ENCODE measurements at regions not wholly inside any gene's neighbourhood (a gene's known extent, or its start where the extent isn't known, plus 50 kb on each side); places are given as distances from the start of the nearest gene placed in this dataset.

DNA sequence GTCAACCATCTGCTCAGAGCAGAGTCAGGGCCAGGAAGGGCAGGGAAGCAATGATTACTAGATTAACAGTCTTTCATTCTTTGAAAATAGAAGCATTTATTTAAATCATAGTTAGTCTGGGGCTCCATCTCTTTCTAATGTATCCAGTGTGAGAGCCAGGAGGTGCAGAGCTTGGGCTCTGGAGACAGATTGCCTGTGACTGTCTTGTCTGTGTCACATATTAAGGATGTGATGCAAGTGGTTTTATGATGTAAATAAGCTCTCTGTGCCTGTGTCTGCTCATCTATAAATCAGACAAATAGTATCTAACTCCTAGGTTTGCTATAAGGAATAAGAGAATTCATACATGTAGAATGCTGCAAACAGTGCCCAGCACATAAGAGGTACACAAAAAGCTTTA is 104.9 kb upstream of the TANK start:
- H3K4me1 ChIP-seq (ENCODE audit: insufficient read depth, low read length): no peaks in the 10 kb centered on the region
- intact Hi-C loops (cut with micrococcal nuclease): no loop called here
- H3K9me3 Mint-ChIP-seq: peaks cover 0 to 16% (median 12%) of the 10 kb centered on the region in 8 donors
- H3K4me1 Mint-ChIP-seq: no peaks in the 10 kb centered on the region
- no peaks in the 10 kb centered on the region for H3K9me3 ChIP-seq (ENCODE audit: control insufficient read depth in 1 of 2, low read length in 2 of 2)
- H3K36me3 ChIP-seq (ENCODE audit: insufficient read depth, low read length): no peaks in the 10 kb centered on the region
- H3K27ac Mint-ChIP-seq: no peak overlapping the region
- H3K36me3 Mint-ChIP-seq: peaks cover 0 to 3% of the 10 kb centered on the region in 2 donors
- H3K4me3 ChIP-seq (ENCODE audit: low read length in 2 of 2): no peak overlapping the region
- H3K4me3 Mint-ChIP-seq: no peak overlapping the region
- peaks cover 22 to 23% of the 10 kb centered on the region in 2 donors for H3K27me3 Mint-ChIP-seq
- no peaks in the 10 kb centered on the region for H3K27me3 ChIP-seq (ENCODE audit: insufficient read depth, low read length)
- no peak overlapping the region for H3K27ac ChIP-seq (ENCODE audit: low read depth, low read length)
- DNase-seq: no peak
- ChIA-PET POLR2A (ENCODE audit: partially characterized antibody) (no interaction called here), CTCF (ENCODE audit: partially characterized antibody) (interaction anchor here (1.0 to 5.8 kb wide), 3 partner anchors 8 to 680 kb away, joined by 3 to 40 read pairs (median 3); no protein-coding TSS in a partner anchor)

DNA sequence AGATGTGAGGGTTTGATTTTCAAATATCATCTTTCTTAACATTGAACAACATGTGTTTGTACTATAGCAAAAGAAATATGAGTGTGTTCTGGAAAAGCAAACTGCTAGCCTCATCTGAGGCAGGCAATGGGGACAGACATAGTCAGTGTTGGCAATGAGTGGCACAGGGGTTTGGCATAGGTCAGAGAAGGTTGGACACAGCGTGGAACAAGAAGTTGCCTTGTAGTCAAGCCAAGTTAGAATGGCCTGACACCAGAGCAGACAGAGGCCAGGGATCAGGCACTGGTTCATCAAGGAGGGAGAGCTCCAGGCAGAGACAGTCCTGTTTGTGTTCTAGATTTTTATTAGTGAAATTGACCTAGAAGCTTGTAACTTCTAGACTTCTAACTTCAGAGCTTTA is 100.8 kb upstream of the TANK start:
- no peak for DNase-seq
- H3K4me1 ChIP-seq (ENCODE audit: insufficient read depth, low read length): no peaks in the 10 kb centered on the region
- Mint-ChIP-seq H3K4me3 (no peak overlapping the region), H3K4me1 (peaks cover 3 to 6% (median 4%) of the 10 kb centered on the region in 4 donors), H3K36me3 (peaks cover 0 to 3% of the 10 kb centered on the region in 2 donors), H3K27me3 (peaks cover 0 to 9% of the 10 kb centered on the region in 2 donors), H3K9me3 (peaks cover 0 to 16% (median 12%) of the 10 kb centered on the region in 8 donors), H3K27ac (no peak overlapping the region)
- H3K4me3 ChIP-seq (ENCODE audit: low read length in 2 of 2): no peak overlapping the region
- intact Hi-C loops (cut with micrococcal nuclease): no loop called here
- no peaks in the 10 kb centered on the region for H3K36me3 ChIP-seq (ENCODE audit: insufficient read depth, low read length)
- POLR2A ChIA-PET (ENCODE audit: partially characterized antibody): no interaction called here
- no peaks in the 10 kb centered on the region for H3K27me3 ChIP-seq (ENCODE audit: insufficient read depth, low read length)
- no peaks in the 10 kb centered on the region for H3K9me3 ChIP-seq (ENCODE audit: control insufficient read depth in 1 of 2, low read length in 2 of 2)
- no peak overlapping the region for H3K27ac ChIP-seq (ENCODE audit: low read depth, low read length)
- CTCF ChIA-PET (ENCODE audit: partially characterized antibody): no interaction called here

GRCh38 chr2:161061786-161062185 is 98.4 kb upstream of the TANK start:
- H3K4me3 Mint-ChIP-seq: no peak overlapping the region
- Histone ChIP-seq H3K9me3 (ENCODE audit: control insufficient read depth in 1 of 2, low read length in 2 of 2) (no peaks in the 10 kb centered on the region), H3K4me3 (ENCODE audit: low read length in 2 of 2) (no peak overlapping the region), H3K27me3 (ENCODE audit: insufficient read depth, low read length) (no peaks in the 10 kb centered on the region), H3K27ac (ENCODE audit: low read depth, low read length) (no peak overlapping the region), H3K4me1 (ENCODE audit: insufficient read depth, low read length) (no peaks in the 10 kb centered on the region), H3K36me3 (ENCODE audit: insufficient read depth, low read length) (no peaks in the 10 kb centered on the region)
- H3K36me3 Mint-ChIP-seq: no peaks in the 10 kb centered on the region
- no peak for DNase-seq
- H3K27ac Mint-ChIP-seq: peak overlapping the region in 1 of 7 donors; percentile 25
- ChIA-PET POLR2A (ENCODE audit: partially characterized antibody) (no interaction called here), CTCF (ENCODE audit: partially characterized antibody) (interaction anchor here (0.7 to 4.4 kb wide), 8 partner anchors 13 to 952 kb away, joined by 3 to 37 read pairs (median 4); no protein-coding TSS in a partner anchor)
- peaks cover 0 to 4% of the 10 kb centered on the region in 2 donors for H3K27me3 Mint-ChIP-seq
- intact Hi-C loops (cut with micrococcal nuclease): loop anchor here (5.0 kb wide), 1 partner anchor 76 kb away; no protein-coding TSS in a partner anchor
- peaks cover 3 to 6% (median 4%) of the 10 kb centered on the region in 4 donors for H3K4me1 Mint-ChIP-seq
- H3K9me3 Mint-ChIP-seq: peaks cover 0 to 8% (median 3%) of the 10 kb centered on the region in 8 donors

GRCh38 chr2:161063157-161063945 is 96.9 kb upstream of the TANK start:
- intact Hi-C loops (cut with micrococcal nuclease): loop anchor here (1.0 to 5.0 kb wide), 4 partner anchors 74 to 811 kb away; partner anchors contain the start of gene TANK
- no peak overlapping the region for H3K4me3 ChIP-seq (ENCODE audit: low read length in 2 of 2)
- CTCF ChIA-PET (ENCODE audit: partially characterized antibody): interaction anchor here (0.7 to 4.4 kb wide), 50 partner anchors 10 to 954 kb away, joined by 3 to 41 read pairs (median 4); partner anchors contain the start of gene TANK
- no peaks in the 10 kb centered on the region for H3K27me3 ChIP-seq (ENCODE audit: insufficient read depth, low read length)
- peak overlapping the region in 1 of 7 donors; percentile 48 for H3K27ac Mint-ChIP-seq
- no peak overlapping the region for H3K4me3 Mint-ChIP-seq
- no peaks in the 10 kb centered on the region for H3K9me3 ChIP-seq (ENCODE audit: control insufficient read depth in 1 of 2, low read length in 2 of 2)
- no peaks in the 10 kb centered on the region for H3K36me3 ChIP-seq (ENCODE audit: insufficient read depth, low read length)
- H3K27me3 Mint-ChIP-seq: peaks cover 0 to 2% of the 10 kb centered on the region in 2 donors
- DNase-seq: peak; percentile 56 to 64 (median 61)
- H3K36me3 Mint-ChIP-seq: no peaks in the 10 kb centered on the region
- H3K4me1 Mint-ChIP-seq: peaks cover 3 to 6% (median 4%) of the 10 kb centered on the region in 4 donors
- no peaks in the 10 kb centered on the region for H3K9me3 Mint-ChIP-seq
- POLR2A ChIA-PET (ENCODE audit: partially characterized antibody): interaction anchor here (0.7 to 0.8 kb wide), 2 partner anchors 14 to 75 kb away, joined by 3 read pairs; no protein-coding TSS in a partner anchor
- no peak overlapping the region for H3K27ac ChIP-seq (ENCODE audit: low read depth, low read length)
- H3K4me1 ChIP-seq (ENCODE audit: insufficient read depth, low read length): no peaks in the 10 kb centered on the region

GRCh38 chr2:161063946-161064306 is 96.3 kb upstream of the TANK start:
- Mint-ChIP-seq H3K36me3 (no peaks in the 10 kb centered on the region), H3K27me3 (peaks cover 0 to 2% of the 10 kb centered on the region in 2 donors), H3K4me1 (peaks cover 3 to 6% (median 4%) of the 10 kb centered on the region in 4 donors), H3K9me3 (no peaks in the 10 kb centered on the region), H3K4me3 (no peak overlapping the region), H3K27ac (no peak overlapping the region)
- Histone ChIP-seq H3K27ac (ENCODE audit: low read depth, low read length) (no peak overlapping the region), H3K9me3 (ENCODE audit: control insufficient read depth in 1 of 2, low read length in 2 of 2) (no peaks in the 10 kb centered on the region), H3K4me1 (ENCODE audit: insufficient read depth, low read length) (no peaks in the 10 kb centered on the region), H3K4me3 (ENCODE audit: low read length in 2 of 2) (no peak overlapping the region), H3K27me3 (ENCODE audit: insufficient read depth, low read length) (no peaks in the 10 kb centered on the region), H3K36me3 (ENCODE audit: insufficient read depth, low read length) (no peaks in the 10 kb centered on the region)
- intact Hi-C loops (cut with micrococcal nuclease): loop anchor here (1.0 to 5.0 kb wide), 4 partner anchors 73 to 812 kb away; partner anchors contain the start of gene TANK
- CTCF ChIA-PET (ENCODE audit: partially characterized antibody): interaction anchor here (0.5 to 4.4 kb wide), 47 partner anchors 11 to 1278 kb away, joined by 3 to 41 read pairs (median 4); partner anchors contain the start of gene TANK
- DNase-seq: no peak
- POLR2A ChIA-PET (ENCODE audit: partially characterized antibody): interaction anchor here (0.7 to 0.8 kb wide), 2 partner anchors 13 to 74 kb away, joined by 3 read pairs; no protein-coding TSS in a partner anchor

- Mint-ChIP-seq H3K9me3 (peaks cover 0 to 4% (median 0%) of the 10 kb centered on the region in 8 donors), H3K4me3 (no peak overlapping the region), H3K27me3 (no peaks in the 10 kb centered on the region), H3K4me1 (peaks cover 3 to 6% (median 5%) of the 10 kb centered on the region in 4 donors), H3K27ac (no peak overlapping the region), H3K36me3 (no peaks in the 10 kb centered on the region)
- Histone ChIP-seq H3K9me3 (ENCODE audit: control insufficient read depth in 1 of 2, low read length in 2 of 2) (no peaks in the 10 kb centered on the region), H3K36me3 (ENCODE audit: insufficient read depth, low read length) (no peaks in the 10 kb centered on the region), H3K4me1 (ENCODE audit: insufficient read depth, low read length) (no peaks in the 10 kb centered on the region), H3K4me3 (ENCODE audit: low read length in 2 of 2) (no peak overlapping the region), H3K27me3 (ENCODE audit: insufficient read depth, low read length) (no peaks in the 10 kb centered on the region), H3K27ac (ENCODE audit: low read depth, low read length) (no peak overlapping the region)
- intact Hi-C loops (cut with micrococcal nuclease): no loop called here
- ChIA-PET CTCF (ENCODE audit: partially characterized antibody) (no interaction called here), POLR2A (ENCODE audit: partially characterized antibody) (interaction anchor here (0.6 kb wide), 1 partner anchor 157 kb away, joined by 4 read pairs; no protein-coding TSS in a partner anchor)
- DNase-seq: no peak
These were observed 92.3 kb upstream of the TANK start for GRCh38 chr2:161067846-161068350.

GRCh38 chr2:161068670-161069069 is 91.6 kb upstream of the TANK start:
- Histone ChIP-seq H3K27me3 (ENCODE audit: insufficient read depth, low read length) (no peaks in the 10 kb centered on the region), H3K27ac (ENCODE audit: low read depth, low read length) (no peak overlapping the region), H3K4me3 (ENCODE audit: low read length in 2 of 2) (no peak overlapping the region), H3K4me1 (ENCODE audit: insufficient read depth, low read length) (no peaks in the 10 kb centered on the region), H3K9me3 (ENCODE audit: control insufficient read depth in 1 of 2, low read length in 2 of 2) (no peaks in the 10 kb centered on the region), H3K36me3 (ENCODE audit: insufficient read depth, low read length) (no peaks in the 10 kb centered on the region)
- Mint-ChIP-seq H3K36me3 (no peaks in the 10 kb centered on the region), H3K4me3 (no peak overlapping the region), H3K27ac (no peak overlapping the region), H3K27me3 (no peaks in the 10 kb centered on the region), H3K9me3 (peaks cover 0 to 4% (median 0%) of the 10 kb centered on the region in 8 donors), H3K4me1 (peaks cover 1 to 8% (median 2%) of the 10 kb centered on the region in 4 donors)
- DNase-seq: no peak
- ChIA-PET CTCF (ENCODE audit: partially characterized antibody) (interaction anchor here (1.4 kb wide), 1 partner anchor 8 kb away, joined by 3 read pairs; no protein-coding TSS in a partner anchor), POLR2A (ENCODE audit: partially characterized antibody) (no interaction called here)
- intact Hi-C loops (cut with micrococcal nuclease): no loop called here

Data from CD4-positive, alpha-beta memory T cell (primary cell).